Common myeloid progenitor, CD34-positive (primary cell): ENCODE measurements at regions not wholly inside any gene's neighbourhood (a gene's known extent, or its start where the extent isn't known, plus 50 kb on each side); places are given as distances from the start of the nearest gene placed in this dataset.
A peak's percentile ranks its signal among the peaks of the same experiment; 100 is the strongest.

Experiments used
- CTCF ChIA-PET: fragments of 350-600 bp; sonication (Branson Sonifier 250); formaldehyde crosslinking; loops from one replicate; lab custom pipeline; 2021; ENCODE audit warnings: antibody characterized with exemption; lab: Charles Lee
- POLR2A ChIA-PET: fragments of 350-600 bp; sonication (Branson Sonifier 250); formaldehyde crosslinking; loops from one replicate; lab custom pipeline; 2021; ENCODE audit warnings: antibody characterized with exemption; lab: Charles Lee
- DNase-seq, 3 donors: peaks; one replicate each; pipeline versions ENCODE4 v3.0.0 to v3.0.0-alpha.2; 2013
- H3K27ac ChIP-seq, 2 experiments: 1 replicate in 1 of 2; 2 replicates in 1 of 2; pipeline ENCODE4 v1.7.0; 2013; ENCODE audit warnings: inconsistent platforms in 2 of 2, low read length in 2 of 2, mild to moderate bottlenecking in 2 of 2, low read depth in 1 of 2, moderate library complexity in 1 of 2; ENCODE audit not compliant: severe bottlenecking in 2 of 2, insufficient read depth in 1 of 2, poor library complexity in 1 of 2
- H3K27me3 ChIP-seq, 5 experiments: replicated peaks in 2 of 5; 1 replicate in 3 of 5; 2 replicates in 2 of 5; pipeline versions ENCODE4 v1.6.1 to v1.7.0; 2013; ENCODE audit warnings: low read length in 4 of 5, mild to moderate bottlenecking in 2 of 5, moderate library complexity in 2 of 5, inconsistent platforms in 1 of 5; ENCODE audit not compliant: insufficient read depth in 5 of 5, control insufficient read depth in 4 of 5
- H3K36me3 ChIP-seq, 4 experiments: 1 replicate in 2 of 4; 2 replicates in 2 of 4; pipeline versions ENCODE4 v1.6.1 to v1.7.0; 2013; ENCODE audit warnings: low read length in 3 of 4, control low read depth in 1 of 4, mild to moderate bottlenecking in 1 of 4; ENCODE audit not compliant: control insufficient read depth in 4 of 4, insufficient read depth in 4 of 4
- H3K4me1 ChIP-seq, 4 experiments: 1 replicate in 3 of 4; 2 replicates in 1 of 4; pipeline versions ENCODE4 v1.6.1 to v1.7.1; 2013; ENCODE audit warnings: low read length in 3 of 4, mild to moderate bottlenecking in 3 of 4, control low read depth in 1 of 4, inconsistent platforms in 1 of 4, moderate library complexity in 1 of 4; ENCODE audit not compliant: control insufficient read depth in 4 of 4, insufficient read depth in 4 of 4; ENCODE audit errors: control extremely low read depth in 1 of 4
- H3K4me3 ChIP-seq, 7 experiments: 1 replicate in 4 of 7; 2 replicates in 3 of 7; pipeline versions ENCODE4 v1.5.1 to v1.7.0; 2013; ENCODE audit warnings: mild to moderate bottlenecking in 7 of 7, low read length in 6 of 7, moderate library complexity in 6 of 7, inconsistent platforms in 2 of 7, low read depth in 2 of 7, control low read depth in 1 of 7; ENCODE audit not compliant: insufficient read depth in 4 of 7, control insufficient read depth in 1 of 7; ENCODE audit errors: extremely low read depth in 1 of 7
- H3K9me3 ChIP-seq, 5 experiments: 1 replicate in 4 of 5; 2 replicates in 1 of 5; pipeline versions ENCODE4 v1.6.1 to v1.7.1; 2013; ENCODE audit warnings: low read length in 4 of 5, mild to moderate bottlenecking in 2 of 5, inconsistent platforms in 1 of 5, low read depth in 1 of 5, moderate library complexity in 1 of 5; ENCODE audit not compliant: control insufficient read depth in 4 of 5, insufficient read depth in 2 of 5; ENCODE audit errors: control extremely low read depth in 1 of 5
- WGBS: methylation state at CpG from one replicate; pipeline ENCODE4 v1.1.5; 2013; ENCODE audit not compliant: insufficient coverage; 5-methylcytosine and 5-hydroxymethylcytosine counted together

- Histone ChIP-seq H3K27ac (no peak overlapping the region), H3K4me1 (peaks cover 0 to 5% (median 2%) of the 10 kb centered on the region in 4 experiments), H3K4me3 (no peak overlapping the region), H3K9me3 (no peaks in the 10 kb centered on the region), H3K36me3 (no peaks in the 10 kb centered on the region), H3K27me3 (peaks cover 7 to 68% (median 15%) of the 10 kb centered on the region in 5 experiments)
- no peak for DNase-seq
- ChIA-PET CTCF (no interaction called here), POLR2A (no interaction called here)
- WGBS: 100% methylated on average over 4 of the region's 6 CpGs
These were observed 77.6 kb downstream of the EN1 start for GRCh38 chr2:118769707-118770400.

DNA sequence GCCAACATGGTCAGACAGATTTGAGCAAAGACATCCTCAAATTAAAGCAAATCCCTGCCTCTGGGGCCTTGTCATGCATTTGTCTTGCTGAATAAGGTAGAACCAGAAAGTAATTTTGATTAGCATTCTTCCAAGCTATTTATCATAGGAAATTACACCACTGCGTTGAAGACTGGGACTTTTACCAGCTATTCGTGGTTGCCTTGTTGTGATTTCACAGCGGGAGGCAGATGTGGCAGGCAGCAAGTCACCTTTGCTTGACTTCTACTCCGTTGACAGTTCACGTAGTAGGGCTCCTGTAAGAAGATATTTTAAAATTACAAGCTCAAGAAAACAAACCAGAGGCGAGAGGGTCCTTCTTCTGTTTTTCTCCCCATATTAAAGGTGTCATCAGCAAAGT lies 80.6 kb downstream of the EN1 start:
- POLR2A ChIA-PET: no interaction called here
- CTCF ChIA-PET: no interaction called here
- 47% methylated on average over 4 of the region's 6 CpGs for WGBS

GRCh38 chr2:118764855-118765254 lies 82.6 kb downstream of the EN1 start:
- WGBS: 61% methylated on average over 3 of the region's 4 CpGs
- Histone ChIP-seq H3K27ac (no peak overlapping the region), H3K4me1 (no peaks in the 10 kb centered on the region), H3K4me3 (no peak overlapping the region), H3K27me3 (peaks cover 2 to 62% (median 5%) of the 10 kb centered on the region in 5 experiments), H3K9me3 (no peaks in the 10 kb centered on the region), H3K36me3 (no peaks in the 10 kb centered on the region)
- DNase-seq: no peak
- POLR2A ChIA-PET: no interaction called here
- CTCF ChIA-PET: no interaction called here

More for the DNA sequence above, 80.6 kb downstream of the EN1 start:
- Histone ChIP-seq H3K9me3 (no peaks in the 10 kb centered on the region), H3K4me1 (no peaks in the 10 kb centered on the region), H3K27ac (no peak overlapping the region), H3K36me3 (no peaks in the 10 kb centered on the region), H3K4me3 (no peak overlapping the region), H3K27me3 (peaks cover 2 to 65% (median 6%) of the 10 kb centered on the region in 5 experiments)
- DNase-seq: no peak

- Histone ChIP-seq H3K4me3 (no peak overlapping the region), H3K9me3 (no peaks in the 10 kb centered on the region), H3K27me3 (peaks cover 2 to 62% (median 5%) of the 10 kb centered on the region in 5 experiments), H3K36me3 (no peaks in the 10 kb centered on the region), H3K27ac (no peak overlapping the region), H3K4me1 (no peaks in the 10 kb centered on the region)
- ChIA-PET POLR2A (no interaction called here), CTCF (no interaction called here)
- DNase-seq: peak in 2 of 3 donors; percentile 3 to 6
- WGBS: 20% methylated on average over 12 of the region's 12 CpGs
These were observed 83.7 kb downstream of the EN1 start for GRCh38 chr2:118763797-118764196.

DNA sequence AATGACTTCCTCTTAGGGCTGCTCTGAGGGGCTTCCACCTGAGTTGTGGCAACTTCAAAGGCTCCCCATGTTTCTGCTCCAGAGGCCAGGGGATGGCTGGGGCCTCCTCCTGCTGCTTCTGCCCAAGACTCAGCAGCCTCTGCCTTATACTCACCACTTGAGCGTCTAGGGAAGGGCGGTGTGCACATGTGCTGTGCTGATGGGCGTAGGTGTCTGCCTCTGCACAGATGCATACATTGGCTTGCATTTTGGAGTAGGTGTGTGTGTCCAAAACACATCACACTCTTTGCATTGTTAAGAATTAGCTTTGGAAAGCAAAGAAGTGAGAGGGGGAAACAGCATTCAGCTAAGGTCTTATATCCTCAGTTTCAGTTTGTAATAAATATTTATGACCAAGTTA lies 85.2 kb downstream of the EN1 start:
- no peaks in the 10 kb centered on the region for H3K4me1 ChIP-seq
- no CpG with 5 or more reads among the region's 3 CpGs for whole genome bisulfite sequencing

GRCh38 chr2:118761771-118762170 lies 85.7 kb downstream of the EN1 start:
- no peaks in the 10 kb centered on the region for H3K4me1 ChIP-seq
- ChIA-PET POLR2A (no interaction called here), CTCF (no interaction called here)
- H3K27ac ChIP-seq: no peak overlapping the region
- peaks cover under 1 to 53% (median 5%) of the 10 kb centered on the region in 5 experiments for H3K27me3 ChIP-seq
- no peaks in the 10 kb centered on the region for H3K9me3 ChIP-seq
- no peak for DNase-seq
- H3K4me3 ChIP-seq: no peak overlapping the region
- H3K36me3 ChIP-seq: no peaks in the 10 kb centered on the region
- 82% methylated on average over 4 of the region's 6 CpGs for WGBS

More for the DNA sequence above, 85.2 kb downstream of the EN1 start:
- Histone ChIP-seq H3K9me3 (no peaks in the 10 kb centered on the region), H3K27ac (no peak overlapping the region), H3K27me3 (peaks cover 2 to 53% (median 5%) of the 10 kb centered on the region in 5 experiments), H3K4me3 (no peak overlapping the region), H3K36me3 (no peaks in the 10 kb centered on the region)
- CTCF ChIA-PET: interaction anchor here (0.9 kb wide), 1 partner anchor 20 kb away, joined by 3 read pairs; no protein-coding TSS in a partner anchor
- no peak for DNase-seq
- POLR2A ChIA-PET: no interaction called here

GRCh38 chr2:118755901-118756300 lies 91.5 kb downstream of the EN1 start:
- ChIA-PET CTCF (interaction anchor here (0.8 kb wide), 1 partner anchor 15 kb away, joined by 3 read pairs; no protein-coding TSS in a partner anchor), POLR2A (no interaction called here)
- 67% methylated on average over 1 of the region's 2 CpGs for WGBS

More at GRCh38 chr2:118755901-118756300, 91.5 kb downstream of the EN1 start:
- H3K4me3 ChIP-seq: no peak overlapping the region
- H3K4me1 ChIP-seq: no peaks in the 10 kb centered on the region
- no peaks in the 10 kb centered on the region for H3K36me3 ChIP-seq
- no peak for DNase-seq
- H3K27me3 ChIP-seq: peaks cover 0 to 14% (median 3%) of the 10 kb centered on the region in 5 experiments
- H3K9me3 ChIP-seq: no peaks in the 10 kb centered on the region
- H3K27ac ChIP-seq: no peak overlapping the region
